ENCODE measurements at regions not wholly inside any gene's neighbourhood (a gene's known extent, or its start where the extent isn't known, plus 50 kb on each side); places are given as distances from the start of the nearest gene placed in this dataset.

DNA sequence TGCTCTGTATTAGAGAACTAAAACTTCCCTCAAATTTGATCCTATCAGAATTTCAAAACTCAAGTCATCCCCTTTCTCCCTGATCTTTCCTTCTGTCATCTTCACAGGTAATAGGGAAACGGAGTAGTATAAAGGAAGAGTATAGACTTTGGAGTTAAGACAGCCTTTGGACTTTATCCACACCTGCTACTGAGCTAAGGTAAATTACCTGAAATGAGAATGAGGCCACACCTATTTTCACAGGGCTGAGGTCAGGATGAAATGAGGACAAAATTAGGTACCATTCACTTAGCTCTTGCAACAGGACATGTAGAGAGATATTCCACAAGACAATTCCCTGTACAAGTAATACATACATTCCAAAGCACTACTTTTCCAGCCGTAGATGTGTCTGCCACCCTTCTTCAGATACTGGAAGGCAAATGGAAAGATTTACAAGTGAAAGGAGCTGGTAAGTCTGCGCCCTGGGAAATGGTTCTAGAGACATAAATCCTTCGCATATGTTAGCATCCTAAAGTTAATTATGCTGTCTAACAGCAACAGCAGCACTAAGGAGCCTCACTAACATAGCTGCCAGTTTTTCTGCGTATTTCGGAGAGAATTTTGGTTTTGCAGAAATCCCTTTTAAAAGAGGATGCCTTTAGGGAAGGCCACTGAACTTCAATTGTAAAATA is 461.8 kb downstream of the SHQ1 start:
- POLR2A ChIA-PET (ENCODE audit: low non-redundant PET): no interaction called here
- CTCF ChIA-PET: interaction anchor here (0.5 to 1.2 kb wide), 3 partner anchors 25 to 305 kb away, joined by 3 to 11 read pairs (median 4); no protein-coding TSS in a partner anchor

DNA sequence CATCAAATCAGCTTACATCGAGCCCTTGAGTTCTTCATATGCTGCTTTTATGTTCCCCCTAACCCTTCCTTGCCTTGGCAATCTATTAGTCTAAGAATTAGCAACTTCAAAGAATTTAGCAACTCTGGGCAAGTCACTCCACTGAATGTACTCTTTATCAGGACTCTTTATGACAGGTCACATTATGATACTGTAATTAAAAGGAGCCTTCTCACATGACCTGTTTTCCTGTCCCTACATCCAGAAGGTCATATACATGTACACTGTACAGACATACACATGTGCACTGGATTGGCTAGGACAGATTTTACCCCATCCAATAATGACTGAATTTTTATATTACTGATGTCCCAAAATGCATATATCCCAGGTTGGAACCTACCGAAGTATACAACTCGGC is 463.1 kb downstream of the SHQ1 start:
- TF ChIP-seq, protein P1, sequence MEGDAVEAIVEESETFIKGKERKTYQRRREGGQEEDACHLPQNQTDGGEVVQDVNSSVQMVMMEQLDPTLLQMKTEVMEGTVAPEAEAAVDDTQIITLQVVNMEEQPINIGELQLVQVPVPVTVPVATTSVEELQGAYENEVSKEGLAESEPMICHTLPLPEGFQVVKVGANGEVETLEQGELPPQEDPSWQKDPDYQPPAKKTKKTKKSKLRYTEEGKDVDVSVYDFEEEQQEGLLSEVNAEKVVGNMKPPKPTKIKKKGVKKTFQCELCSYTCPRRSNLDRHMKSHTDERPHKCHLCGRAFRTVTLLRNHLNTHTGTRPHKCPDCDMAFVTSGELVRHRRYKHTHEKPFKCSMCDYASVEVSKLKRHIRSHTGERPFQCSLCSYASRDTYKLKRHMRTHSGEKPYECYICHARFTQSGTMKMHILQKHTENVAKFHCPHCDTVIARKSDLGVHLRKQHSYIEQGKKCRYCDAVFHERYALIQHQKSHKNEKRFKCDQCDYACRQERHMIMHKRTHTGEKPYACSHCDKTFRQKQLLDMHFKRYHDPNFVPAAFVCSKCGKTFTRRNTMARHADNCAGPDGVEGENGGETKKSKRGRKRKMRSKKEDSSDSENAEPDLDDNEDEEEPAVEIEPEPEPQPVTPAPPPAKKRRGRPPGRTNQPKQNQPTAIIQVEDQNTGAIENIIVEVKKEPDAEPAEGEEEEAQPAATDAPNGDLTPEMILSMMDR (conservative IDR thresholded peaks at IDR 0.05; ENCODE audit: low read depth): no peak
- POLR2A ChIA-PET (ENCODE audit: low non-redundant PET): no interaction called here
- DNase-seq (ENCODE audit: low spot score): no peak
- CTCF ChIA-PET: no interaction called here
- no peak overlapping the region for H3K27ac ChIP-seq

More for the DNA sequence above, 461.8 kb downstream of the SHQ1 start:
- TF ChIP-seq, protein P1 (conservative IDR thresholded peaks at IDR 0.05; ENCODE audit: low read depth): no peak
- no peak overlapping the region for H3K27ac ChIP-seq
- no peak for DNase-seq (ENCODE audit: low spot score)

DNA sequence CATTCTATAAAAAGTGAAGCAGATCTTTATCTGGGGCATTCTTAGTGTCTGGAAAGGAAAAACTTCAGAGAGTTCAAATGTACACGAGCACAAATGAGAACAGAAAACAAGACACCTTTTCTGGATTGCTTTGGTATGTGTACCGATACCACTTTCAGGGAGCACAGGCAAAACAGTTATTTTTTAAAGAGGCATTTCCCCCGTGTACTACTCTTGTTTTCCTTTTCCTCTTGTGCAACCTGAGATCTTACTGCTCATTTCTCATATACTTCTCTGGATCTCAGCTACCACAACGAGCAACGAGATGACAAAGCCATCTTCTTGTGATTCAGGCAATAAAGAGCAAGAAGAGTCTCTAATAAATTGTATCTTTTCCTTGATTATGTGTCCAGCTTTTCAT is 463.6 kb downstream of the SHQ1 start:
- CTCF ChIA-PET: interaction anchor here (0.7 kb wide), 1 partner anchor 14 kb away, joined by 3 read pairs; no protein-coding TSS in a partner anchor
- H3K27ac ChIP-seq: no peak overlapping the region
- TF ChIP-seq, protein P1 (conservative IDR thresholded peaks at IDR 0.05; ENCODE audit: low read depth): no peak
- POLR2A ChIA-PET (ENCODE audit: low non-redundant PET): no interaction called here
- no peak for DNase-seq (ENCODE audit: low spot score)

DNA sequence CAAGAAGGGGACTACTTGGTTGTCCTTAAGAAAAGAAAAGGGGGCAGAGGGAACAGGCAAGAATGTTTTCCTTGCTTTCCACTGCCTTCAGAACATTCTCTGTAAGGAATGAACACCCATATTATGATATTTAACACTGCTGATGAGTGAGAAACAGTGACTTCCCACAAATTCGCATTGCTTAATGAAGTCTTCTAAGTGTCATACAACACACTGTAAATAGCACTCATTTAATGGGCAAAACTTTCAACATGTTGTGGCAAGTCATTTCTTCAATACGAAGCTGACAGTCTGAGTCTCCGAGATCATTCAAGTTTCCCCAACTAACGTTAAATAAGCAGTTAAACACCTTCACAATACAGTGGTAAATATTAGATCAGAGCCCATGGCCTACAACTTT is 464.4 kb downstream of the SHQ1 start:
- ChIA-PET POLR2A (ENCODE audit: low non-redundant PET) (no interaction called here), CTCF (interaction anchor here (0.7 kb wide), 2 partner anchors 14 to 243 kb away, joined by 3 to 4 read pairs; no protein-coding TSS in a partner anchor)
- DNase-seq (ENCODE audit: low spot score): peak; percentile 5
- TF ChIP-seq, protein P1 (conservative IDR thresholded peaks at IDR 0.05; ENCODE audit: low read depth): no peak
- no peak overlapping the region for H3K27ac ChIP-seq

DNA sequence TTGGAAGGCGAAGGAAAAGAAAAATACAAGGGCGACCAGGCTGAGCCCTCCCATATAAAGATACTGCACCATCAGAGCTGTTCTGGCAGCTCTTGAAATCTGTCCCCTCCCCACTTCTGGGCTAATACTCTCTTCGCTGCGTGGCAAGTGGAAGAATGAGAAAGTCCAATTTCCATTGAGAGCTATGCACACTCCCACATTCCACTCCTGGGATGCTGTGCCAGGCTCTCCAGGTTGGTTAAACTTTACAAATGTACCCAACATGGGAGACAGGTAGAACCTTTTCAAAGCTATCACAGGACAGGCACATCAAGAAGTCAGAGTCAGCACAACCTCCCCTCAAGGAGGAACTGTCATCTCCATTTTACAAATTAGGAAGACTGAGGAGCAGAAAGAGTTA is 465.0 kb downstream of the SHQ1 start:
- TF ChIP-seq, protein P1 (conservative IDR thresholded peaks at IDR 0.05; ENCODE audit: low read depth): no peak
- CTCF ChIA-PET: interaction anchor here (0.7 kb wide), 1 partner anchor 242 kb away, joined by 4 read pairs; no protein-coding TSS in a partner anchor
- H3K27ac ChIP-seq: no peak overlapping the region
- DNase-seq (ENCODE audit: low spot score): no peak
- POLR2A ChIA-PET (ENCODE audit: low non-redundant PET): no interaction called here

DNA sequence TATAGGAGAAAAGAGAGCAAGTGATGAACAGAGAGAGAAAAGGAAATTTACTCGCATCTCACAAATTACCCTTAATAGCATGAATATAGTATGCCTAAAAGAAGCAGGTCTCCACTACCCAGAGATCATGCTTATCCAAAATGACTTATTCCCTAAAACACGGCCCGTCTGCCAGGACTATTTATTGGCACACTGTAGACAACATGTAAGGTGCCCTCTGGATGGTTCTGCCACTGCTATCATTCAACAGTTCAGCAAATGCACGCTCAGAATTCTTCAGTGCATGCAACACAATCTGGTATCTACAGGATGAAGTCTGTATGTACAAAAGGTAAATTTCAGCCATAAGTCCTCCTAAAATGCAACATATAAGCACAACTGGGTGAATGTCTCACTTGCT is 465.8 kb downstream of the SHQ1 start:
- TF ChIP-seq, protein P1 (conservative IDR thresholded peaks at IDR 0.05; ENCODE audit: low read depth): no peak
- DNase-seq (ENCODE audit: low spot score): no peak
- CTCF ChIA-PET: no interaction called here
- no peak overlapping the region for H3K27ac ChIP-seq
- POLR2A ChIA-PET (ENCODE audit: low non-redundant PET): no interaction called here
